ENCODE measurements at regions not wholly inside any gene's neighbourhood (a gene's known extent, or its start where the extent isn't known, plus 50 kb on each side); places are given as distances from the start of the nearest gene placed in this dataset.

DNA sequence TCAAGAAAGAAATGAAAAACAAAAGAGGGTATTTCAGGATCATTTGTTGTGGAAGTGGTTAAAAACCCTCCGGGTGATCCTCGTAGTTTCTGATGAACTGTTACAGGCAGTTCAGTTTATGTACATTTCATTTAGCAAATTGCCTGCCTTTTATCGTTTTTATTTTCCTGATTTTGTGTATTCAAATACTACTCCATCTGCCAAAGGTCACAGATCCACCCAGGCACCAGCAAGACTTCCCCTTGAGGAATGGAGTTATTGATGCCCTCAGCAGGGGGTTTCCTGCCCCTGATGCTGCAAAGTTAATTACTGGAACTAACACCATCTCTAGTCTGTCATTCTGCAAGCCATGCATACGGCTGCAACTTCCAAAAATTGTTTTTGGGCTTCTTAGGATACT is 641.9 kb downstream of the SLC4A3 start:
- 54 to 66% methylated on average over 4 of the region's 4 CpGs for WGBS, 2 donors
- H3K27ac ChIP-seq: no peak overlapping the region
- no peaks in the 10 kb centered on the region for H3K4me1 ChIP-seq
- no peaks in the 10 kb centered on the region for H3K9me3 ChIP-seq
- intact Hi-C loops (cut with DNase I): no loop called here
- H3K36me3 ChIP-seq: no peaks in the 10 kb centered on the region
- TF ChIP-seq, protein P1, sequence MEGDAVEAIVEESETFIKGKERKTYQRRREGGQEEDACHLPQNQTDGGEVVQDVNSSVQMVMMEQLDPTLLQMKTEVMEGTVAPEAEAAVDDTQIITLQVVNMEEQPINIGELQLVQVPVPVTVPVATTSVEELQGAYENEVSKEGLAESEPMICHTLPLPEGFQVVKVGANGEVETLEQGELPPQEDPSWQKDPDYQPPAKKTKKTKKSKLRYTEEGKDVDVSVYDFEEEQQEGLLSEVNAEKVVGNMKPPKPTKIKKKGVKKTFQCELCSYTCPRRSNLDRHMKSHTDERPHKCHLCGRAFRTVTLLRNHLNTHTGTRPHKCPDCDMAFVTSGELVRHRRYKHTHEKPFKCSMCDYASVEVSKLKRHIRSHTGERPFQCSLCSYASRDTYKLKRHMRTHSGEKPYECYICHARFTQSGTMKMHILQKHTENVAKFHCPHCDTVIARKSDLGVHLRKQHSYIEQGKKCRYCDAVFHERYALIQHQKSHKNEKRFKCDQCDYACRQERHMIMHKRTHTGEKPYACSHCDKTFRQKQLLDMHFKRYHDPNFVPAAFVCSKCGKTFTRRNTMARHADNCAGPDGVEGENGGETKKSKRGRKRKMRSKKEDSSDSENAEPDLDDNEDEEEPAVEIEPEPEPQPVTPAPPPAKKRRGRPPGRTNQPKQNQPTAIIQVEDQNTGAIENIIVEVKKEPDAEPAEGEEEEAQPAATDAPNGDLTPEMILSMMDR (IDR thresholded peaks at IDR 0.05): no peak
- DNase-seq (no peak), ATAC-seq (no peak)
- no peaks in the 10 kb centered on the region for H3K27me3 ChIP-seq
- H3K4me3 ChIP-seq: no peak overlapping the region

DNA sequence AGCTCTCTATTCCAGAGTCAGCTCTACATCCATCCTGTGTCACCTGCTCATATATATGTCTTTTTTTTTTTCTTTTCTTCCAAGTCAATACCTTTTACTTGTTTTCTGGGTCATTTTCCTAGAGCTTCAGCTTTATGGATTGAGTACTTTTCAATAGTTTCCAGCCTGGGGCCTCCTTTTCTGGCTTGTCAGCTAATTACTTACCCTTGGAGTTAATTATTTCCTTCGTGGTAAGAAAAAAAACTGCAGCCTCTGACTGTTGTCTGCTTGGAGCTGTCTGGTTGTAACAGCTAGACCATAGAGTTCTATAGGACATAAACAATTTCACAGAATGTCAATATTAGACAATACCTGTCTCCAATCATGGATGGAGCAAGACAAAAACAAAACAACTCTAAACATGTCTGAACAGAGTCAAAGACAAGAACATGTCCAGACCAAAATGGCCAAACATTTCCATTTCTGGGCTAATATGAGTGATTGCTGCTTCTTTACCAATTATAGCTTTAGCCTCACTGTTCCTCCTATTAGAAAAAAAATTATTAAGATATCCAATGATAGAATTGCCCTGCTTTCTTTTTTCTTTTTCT is 643.1 kb downstream of the SLC4A3 start:
- intact Hi-C loops (cut with DNase I): no loop called here
- Histone ChIP-seq H3K27me3 (no peaks in the 10 kb centered on the region), H3K9me3 (no peaks in the 10 kb centered on the region), H3K27ac (no peak overlapping the region), H3K36me3 (no peaks in the 10 kb centered on the region), H3K4me1 (no peaks in the 10 kb centered on the region), H3K4me3 (no peak overlapping the region)
- DNase-seq: no peak
- WGBS, 2 donors: 44 to 50% methylated on average over 1 of the region's 1 CpG
- TF ChIP-seq, protein P1 (IDR thresholded peaks at IDR 0.05): no peak
- no peak for ATAC-seq

DNA sequence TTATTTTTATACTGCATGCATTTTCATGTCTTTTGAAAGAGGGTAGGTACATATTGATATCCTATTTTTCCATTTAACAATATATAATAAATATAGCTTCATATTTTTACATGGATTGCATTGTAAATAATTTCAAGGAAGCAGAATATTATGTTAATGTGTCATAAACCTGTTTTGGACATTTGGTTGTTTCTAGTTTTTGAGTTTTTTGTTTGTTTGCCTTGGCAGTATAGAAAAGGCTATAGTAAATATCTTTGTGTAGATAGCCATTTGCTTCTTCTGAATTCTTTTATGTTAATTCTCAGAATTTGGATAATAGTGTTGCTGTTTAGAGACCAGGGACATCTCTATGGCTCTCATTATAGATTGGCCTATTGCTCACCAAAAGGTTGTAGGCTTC is 645.2 kb downstream of the SLC4A3 start:
- H3K9me3 ChIP-seq: no peaks in the 10 kb centered on the region
- intact Hi-C loops (cut with DNase I): no loop called here
- H3K27ac ChIP-seq: no peak overlapping the region
- ATAC-seq (no peak), DNase-seq (no peak)
- H3K4me1 ChIP-seq: peaks cover 0 to 8% (median 0%) of the 10 kb centered on the region in 9 donors
- TF ChIP-seq, protein P1 (IDR thresholded peaks at IDR 0.05): no peak
- no peak overlapping the region for H3K4me3 ChIP-seq
- H3K36me3 ChIP-seq: no peaks in the 10 kb centered on the region
- no peaks in the 10 kb centered on the region for H3K27me3 ChIP-seq

GRCh38 chr2:220273082-220273481 is 645.7 kb downstream of the SLC4A3 start:
- TF ChIP-seq, protein P1 (IDR thresholded peaks at IDR 0.05): no peak
- Histone ChIP-seq H3K27me3 (no peaks in the 10 kb centered on the region), H3K4me3 (no peak overlapping the region), H3K36me3 (no peaks in the 10 kb centered on the region), H3K9me3 (no peaks in the 10 kb centered on the region), H3K27ac (no peak overlapping the region), H3K4me1 (peaks cover 0 to 8% (median 0%) of the 10 kb centered on the region in 9 donors)
- DNase-seq (no peak), ATAC-seq (no peak)
- intact Hi-C loops (cut with DNase I): no loop called here
- WGBS, 2 donors: 54 to 66% methylated on average over 2 of the region's 2 CpGs

Measured in heart right ventricle (tissue), 16 donors.